SIG-M5 treated with dmso at 0.1 percent for 504 hours (cell line): ENCODE measurements at regions not wholly inside any gene's neighbourhood (a gene's known extent, or its start where the extent isn't known, plus 50 kb on each side); places are given as distances from the start of the nearest gene placed in this dataset.

ENCODE experiments used
- DNase-seq: peaks from one replicate; lab custom pipeline; 2025; ENCODE audit not compliant: unreplicated experiment; lab: John Stamatoyannopoulos, UW

GRCh38 chr6:19312241-19312978, 524.8 kb upstream of the ID4 start:
- DNase-seq = no peak

- DNase-seq = no peak
These were observed 519.7 kb upstream of the ID4 start for GRCh38 chr6:19317431-19317986.

GRCh38 chr6:19319005-19319404, 518.2 kb upstream of the ID4 start:
- DNase-seq = no peak

GRCh38 chr6:19320111-19320581, 517.0 kb upstream of the ID4 start:
- DNase-seq = no peak

GRCh38 chr6:19322691-19323485, 514.3 kb upstream of the ID4 start:
- DNase-seq = no peak

- DNase-seq = no peak
These were observed 512.8 kb upstream of the ID4 start for GRCh38 chr6:19324376-19324775.

GRCh38 chr6:19325335-19325789, 511.8 kb upstream of the ID4 start:
- no peak for DNase-seq

GRCh38 chr6:19327241-19327640, 509.9 kb upstream of the ID4 start:
- DNase-seq = no peak

GRCh38 chr6:19327661-19328060, 509.5 kb upstream of the ID4 start:
- no peak for DNase-seq

- no peak for DNase-seq
These were observed 508.1 kb upstream of the ID4 start for GRCh38 chr6:19329078-19329477.

GRCh38 chr6:19331089-19331488, 506.1 kb upstream of the ID4 start:
- no peak for DNase-seq

- DNase-seq = peak; percentile 30
These were observed 504.2 kb upstream of the ID4 start for GRCh38 chr6:19332806-19333460.

GRCh38 chr6:19333936-19334335, 503.2 kb upstream of the ID4 start:
- no peak for DNase-seq

- no peak for DNase-seq
These were observed 500.6 kb upstream of the ID4 start for GRCh38 chr6:19336579-19336978.

GRCh38 chr6:19337101-19337500, 500.1 kb upstream of the ID4 start:
- DNase-seq = no peak

- DNase-seq = no peak
These were observed 494.6 kb upstream of the ID4 start for GRCh38 chr6:19342616-19343015.

- DNase-seq = no peak
These were observed 487.7 kb upstream of the ID4 start for GRCh38 chr6:19349429-19349828.

- no peak for DNase-seq
These were observed 483.0 kb upstream of the ID4 start for GRCh38 chr6:19354181-19354580.

GRCh38 chr6:19356692-19357091, 480.5 kb upstream of the ID4 start:
- no peak for DNase-seq

GRCh38 chr6:19362396-19362795, 474.8 kb upstream of the ID4 start:
- DNase-seq = no peak

GRCh38 chr6:19368511-19368910, 468.7 kb upstream of the ID4 start:
- no peak for DNase-seq
